GM12878 (cell line): ENCODE measurements at regions not wholly inside any gene's neighbourhood (a gene's known extent, or its start where the extent isn't known, plus 50 kb on each side); places are given as distances from the start of the nearest gene placed in this dataset.

Experiments used
- ATAC-seq: fragments of 200-7000 bp; cut with Tn5 transposase; 3 replicates; pipeline ENCODE4 v1.9.1; 2020; ENCODE audit warnings: mild to moderate bottlenecking, moderate library complexity
- BruUV-seq: library from RNA; stranded (reverse); fragments of 400-500 nt; replicated peaks from 2 replicates; lab custom pipeline; 2021; lab: Mats Ljungman, UMichigan
- CTCF ChIA-PET: fragments of 300-600 bp; sonication (Branson Sonifier 250); formaldehyde crosslinking; extraction: SDS; loops from one replicate; lab custom pipeline; 2021; ENCODE audit warnings: inconsistent platforms; lab: Yijun Ruan, JAX
- POLR2A ChIA-PET: fragments of 350-600 bp; formaldehyde crosslinking; extraction: SDS; loops from one replicate; lab custom pipeline; 2021; ENCODE audit warnings: inconsistent platforms; lab: Charles Lee
- RAD21 ChIA-PET: fragments of 300-600 bp; sonication (Branson Sonifier 250); formaldehyde crosslinking; loops from one replicate; lab custom pipeline; 2023; ENCODE audit warnings: antibody characterized with exemption; ENCODE audit not compliant: unreplicated experiment; lab: Charles Lee
- SMC1A ChIA-PET: fragments of 300-600 bp; sonication (Branson Sonifier 250); formaldehyde crosslinking; loops from one replicate; lab custom pipeline; 2023; ENCODE audit not compliant: unreplicated experiment, uncharacterized antibody; lab: Charles Lee
- DNase-seq: peaks from one replicate; pipeline ENCODE4 v3.0.0-alpha.2; 2011; ENCODE audit warnings: low read depth, low spot score
- FAIRE-seq: peaks from 3 replicates; lab custom pipeline; 2011; peaks lifted over from hg19 to GRCh38; lab: Jason Lieb, UNC
- H2AFZ ChIP-seq: 2 replicates; pipeline ENCODE4 v1.6.0; 2011; ENCODE audit warnings: low read depth, low read length, control low read depth; ENCODE audit not compliant: control insufficient read depth
- H3K27ac ChIP-seq: 2 replicates; pipeline ENCODE4 v1.5.1; 2011; ENCODE audit warnings: control low read depth; ENCODE audit not compliant: control insufficient read depth, insufficient read depth
- H3K27me3 ChIP-seq, 2 experiments: replicated peaks in 1 of 2; 2 replicates each; pipeline versions ENCODE4 v1.6.0 to v1.6.1; 2011; ENCODE audit warnings: low read length in 1 of 2; ENCODE audit not compliant: control insufficient read depth in 2 of 2, insufficient read depth in 2 of 2
- H3K36me3 ChIP-seq, 2 experiments: 2 replicates each; pipeline ENCODE4 v1.5.1; 2011; ENCODE audit warnings: low read length in 1 of 2; ENCODE audit not compliant: control insufficient read depth in 2 of 2, insufficient read depth in 2 of 2
- H3K4me1 ChIP-seq: 2 replicates; pipeline ENCODE4 v1.6.1; 2011; ENCODE audit warnings: mild to moderate bottlenecking, low read length, moderate library complexity, mixed read lengths; ENCODE audit not compliant: control insufficient read depth, insufficient read depth
- H3K4me2 ChIP-seq: 2 replicates; pipeline ENCODE4 v1.6.0; 2011; ENCODE audit warnings: control low read depth; ENCODE audit not compliant: control insufficient read depth, insufficient read depth
- H3K4me3 ChIP-seq: fragments of 200-600 bp; sonication (generic); 2 replicates; pipeline ENCODE4 v1.5.1; 2016
- H3K79me2 ChIP-seq: 2 replicates; pipeline ENCODE4 v1.6.0; 2011; ENCODE audit warnings: low read length; ENCODE audit not compliant: control insufficient read depth, insufficient read depth
- H3K9ac ChIP-seq: 2 replicates; pipeline ENCODE4 v1.8.0; 2011; ENCODE audit warnings: low read length, control low read depth, mixed read lengths; ENCODE audit not compliant: control insufficient read depth, insufficient read depth
- H3K9me3 ChIP-seq: replicated peaks from 3 replicates; pipeline ENCODE4 v1.5.1; 2011; ENCODE audit warnings: mild to moderate bottlenecking, low read length; ENCODE audit not compliant: control insufficient read depth, insufficient read depth
- H4K20me1 ChIP-seq: 2 replicates; pipeline ENCODE4 v1.6.0; 2011; ENCODE audit not compliant: control insufficient read depth, insufficient read depth
- BMI1 ChIP-seq: fragments of 450-650 bp; IDR thresholded peaks from 2 replicates; pipeline ENCODE4 v1.6.1; 2016; ENCODE audit warnings: mild to moderate bottlenecking, moderate library complexity, borderline replicate concordance
- BRCA1 ChIP-seq: IDR thresholded peaks from 2 replicates; pipeline ENCODE4 v1.6.1; 2011; ENCODE audit warnings: low read depth, low read length, improper control_type of control experiment
- CBX3 ChIP-seq: fragments of 200-600 bp; sonication (generic); IDR thresholded peaks from 2 replicates; pipeline ENCODE4 v1.6.1; 2016; ENCODE audit warnings: low read depth, borderline replicate concordance
- GATAD2B ChIP-seq: fragments of 450-650 bp; conservative IDR thresholded peaks from 2 replicates; pipeline ENCODE4 v1.6.1; 2017; ENCODE audit warnings: low read depth, mild to moderate bottlenecking, moderate library complexity
- HDAC2 ChIP-seq: fragments of 200-600 bp; sonication (generic); IDR thresholded peaks from 2 replicates; pipeline ENCODE4 v1.6.1; 2017
- MEF2B ChIP-seq: fragments of 450-650 bp; IDR thresholded peaks from 2 replicates; pipeline ENCODE4 v1.6.1; 2018; ENCODE audit warnings: mild to moderate bottlenecking, moderate library complexity; ENCODE audit not compliant: partially characterized antibody, poor library complexity, severe bottlenecking
- NR2C1 ChIP-seq: fragments of 450-650 bp; IDR thresholded peaks from 2 replicates; pipeline ENCODE4 v1.6.1; 2017; ENCODE audit warnings: antibody characterized with exemption, mild to moderate bottlenecking, moderate library complexity
- RELA ChIP-seq: fragments of 450-650 bp; IDR thresholded peaks from 2 replicates; pipeline ENCODE4 v1.8.0; 2014; ENCODE audit warnings: borderline replicate concordance; ENCODE audit not compliant: partially characterized antibody
- SRF ChIP-seq, 2 experiments: IDR thresholded peaks; 2 replicates each; pipeline ENCODE4 v1.6.1; 2011; ENCODE audit warnings: low read depth in 2 of 2, low read length in 2 of 2, mild to moderate bottlenecking in 1 of 2, moderate library complexity in 1 of 2
- YY1 ChIP-seq: IDR thresholded peaks from 2 replicates; pipeline ENCODE4 v1.6.1; 2011; ENCODE audit warnings: low read depth, mild to moderate bottlenecking, low read length
- ZNF274 ChIP-seq: IDR thresholded peaks from one replicate; pipeline ENCODE4 v1.8.0; 2011; ENCODE audit not compliant: insufficient read length, insufficient read depth
- ZZZ3 ChIP-seq: IDR thresholded peaks from 2 replicates; pipeline ENCODE4 v1.6.1; 2011; ENCODE audit warnings: low read depth; ENCODE audit not compliant: control insufficient read depth, insufficient read length
- in situ Hi-C: fragments of 300-500 bp; cut with MboI; formaldehyde crosslinking; loops from 9 replicates; pipeline ENCODE4 v1.14.3; 2018; ENCODE audit warnings: mixed read lengths
- intact Hi-C: fragments of 100-400 bp; cut with micrococcal nuclease; formaldehyde crosslinking; loops from one replicate; pipeline ENCODE4 v1.14.2; 2022; ENCODE audit not compliant: unreplicated experiment
- TF ChIP-seq, protein P1 (sequence below): fragments of 450-650 bp; IDR thresholded peaks from 2 replicates; pipeline ENCODE4 v1.6.1; 2017; ENCODE audit warnings: borderline replicate concordance
- TF ChIP-seq, protein P2 (sequence below): fragments of 450-650 bp; IDR thresholded peaks from 2 replicates; pipeline ENCODE4 v1.6.1; 2014; ENCODE audit warnings: mild to moderate bottlenecking
- TF ChIP-seq, protein P3 (sequence below): fragments of 450-650 bp; IDR thresholded peaks from 2 replicates; pipeline ENCODE4 v1.6.1; 2016; ENCODE audit warnings: mild to moderate bottlenecking

DNA sequence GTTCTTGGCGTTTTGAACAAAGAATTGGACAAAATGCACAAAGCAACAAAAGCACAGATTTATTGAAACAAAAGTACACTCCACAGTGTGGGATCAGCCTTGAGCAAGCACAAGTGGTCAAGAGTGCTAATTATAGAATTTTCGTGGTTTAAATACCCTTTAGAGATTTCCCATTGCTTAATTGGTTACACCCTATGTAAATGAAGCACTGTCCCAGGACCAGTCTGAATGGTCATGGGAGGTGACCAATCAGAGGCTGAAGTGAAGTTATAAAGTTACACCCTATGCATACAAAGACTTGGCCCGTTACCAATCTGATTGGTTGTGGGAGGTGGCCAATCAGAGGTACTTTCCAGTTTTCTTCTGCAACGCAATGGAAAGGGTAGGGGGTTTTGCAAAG, 223.6 kb downstream of the CENPF start (continued):
- TF ChIP-seq ZZZ3 (no peak), GATAD2B (no peak), ZNF274 (no peak), BMI1 (no peak), YY1 (no peak), RELA (no peak), CBX3 (no peak)
- TF ChIP-seq, protein P1, sequence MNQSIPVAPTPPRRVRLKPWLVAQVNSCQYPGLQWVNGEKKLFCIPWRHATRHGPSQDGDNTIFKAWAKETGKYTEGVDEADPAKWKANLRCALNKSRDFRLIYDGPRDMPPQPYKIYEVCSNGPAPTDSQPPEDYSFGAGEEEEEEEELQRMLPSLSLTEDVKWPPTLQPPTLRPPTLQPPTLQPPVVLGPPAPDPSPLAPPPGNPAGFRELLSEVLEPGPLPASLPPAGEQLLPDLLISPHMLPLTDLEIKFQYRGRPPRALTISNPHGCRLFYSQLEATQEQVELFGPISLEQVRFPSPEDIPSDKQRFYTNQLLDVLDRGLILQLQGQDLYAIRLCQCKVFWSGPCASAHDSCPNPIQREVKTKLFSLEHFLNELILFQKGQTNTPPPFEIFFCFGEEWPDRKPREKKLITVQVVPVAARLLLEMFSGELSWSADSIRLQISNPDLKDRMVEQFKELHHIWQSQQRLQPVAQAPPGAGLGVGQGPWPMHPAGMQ, result no peak
- TF ChIP-seq, protein P2, sequence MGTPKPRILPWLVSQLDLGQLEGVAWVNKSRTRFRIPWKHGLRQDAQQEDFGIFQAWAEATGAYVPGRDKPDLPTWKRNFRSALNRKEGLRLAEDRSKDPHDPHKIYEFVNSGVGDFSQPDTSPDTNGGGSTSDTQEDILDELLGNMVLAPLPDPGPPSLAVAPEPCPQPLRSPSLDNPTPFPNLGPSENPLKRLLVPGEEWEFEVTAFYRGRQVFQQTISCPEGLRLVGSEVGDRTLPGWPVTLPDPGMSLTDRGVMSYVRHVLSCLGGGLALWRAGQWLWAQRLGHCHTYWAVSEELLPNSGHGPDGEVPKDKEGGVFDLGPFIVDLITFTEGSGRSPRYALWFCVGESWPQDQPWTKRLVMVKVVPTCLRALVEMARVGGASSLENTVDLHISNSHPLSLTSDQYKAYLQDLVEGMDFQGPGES, result no peak

DNA sequence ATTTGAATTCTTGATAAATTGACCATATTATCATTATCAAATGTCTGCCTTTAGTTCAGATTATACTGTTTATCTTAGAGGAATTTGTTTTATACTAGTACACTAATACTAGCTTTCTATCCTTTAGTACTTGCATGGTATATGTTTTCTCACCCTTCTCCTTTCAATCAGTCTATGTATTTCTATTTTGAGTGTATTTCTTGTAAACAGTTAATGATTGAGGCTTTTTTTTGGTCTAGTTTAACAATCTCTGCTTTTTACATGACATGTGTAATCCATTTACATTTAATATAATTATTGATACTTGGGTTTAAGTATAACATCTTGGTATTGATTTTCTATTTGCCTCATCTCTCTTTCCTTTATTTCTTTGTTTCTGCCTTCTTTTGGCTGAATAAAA, 224.9 kb downstream of the CENPF start:
- no peak overlapping the region for H2AFZ ChIP-seq
- H3K4me2 ChIP-seq, result no peak overlapping the region
- no peak for DNase-seq
- H3K4me1 ChIP-seq, result no peaks in the 10 kb centered on the region
- in situ Hi-C loops (no loop called here), intact Hi-C loops (no loop called here)
- no peak overlapping the region for H3K9ac ChIP-seq
- BruUV-seq, result no TSS peak
- no peaks in the 10 kb centered on the region; the same call in 2 of the 3 replicates for H3K9me3 ChIP-seq
- H3K4me3 ChIP-seq, result no peak overlapping the region
- no peak for ATAC-seq
- ChIA-PET SMC1A (no interaction called here), CTCF (interaction anchor here (1.2 kb wide), 1 partner anchor 700 kb away, joined by 3 read pairs; no protein-coding TSS in a partner anchor), RAD21 (no interaction called here), POLR2A (no interaction called here)
- no peaks in the 10 kb centered on the region for H4K20me1 ChIP-seq
- no peak for FAIRE-seq
- no peak overlapping the region for H3K27ac ChIP-seq
- TF ChIP-seq, protein P3, sequence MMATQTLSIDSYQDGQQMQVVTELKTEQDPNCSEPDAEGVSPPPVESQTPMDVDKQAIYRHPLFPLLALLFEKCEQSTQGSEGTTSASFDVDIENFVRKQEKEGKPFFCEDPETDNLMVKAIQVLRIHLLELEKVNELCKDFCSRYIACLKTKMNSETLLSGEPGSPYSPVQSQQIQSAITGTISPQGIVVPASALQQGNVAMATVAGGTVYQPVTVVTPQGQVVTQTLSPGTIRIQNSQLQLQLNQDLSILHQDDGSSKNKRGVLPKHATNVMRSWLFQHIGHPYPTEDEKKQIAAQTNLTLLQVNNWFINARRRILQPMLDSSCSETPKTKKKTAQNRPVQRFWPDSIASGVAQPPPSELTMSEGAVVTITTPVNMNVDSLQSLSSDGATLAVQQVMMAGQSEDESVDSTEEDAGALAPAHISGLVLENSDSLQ, result no peak
- TF ChIP-seq HDAC2 (no peak), BRCA1 (no peak), MEF2B (no peak), NR2C1 (no peak), SRF (IDR thresholded peaks at IDR 0.05; ENCODE audit: low read depth in 2 of 2, low read length in 2 of 2) (no peak)
- TF ChIP-seq, protein P2, result no peak
- H3K79me2 ChIP-seq, result no peaks in the 10 kb centered on the region
- no peaks in the 10 kb centered on the region for H3K27me3 ChIP-seq
- H3K36me3 ChIP-seq, result no peaks in the 10 kb centered on the region
